Stomach (tissue), 4 donors: ENCODE measurements at regions not wholly inside any gene's neighbourhood (a gene's known extent, or its start where the extent isn't known, plus 50 kb on each side); places are given as distances from the start of the nearest gene placed in this dataset.

Experiments used
- CTCF ChIP-seq, 7 experiments: fragments of 450-650 bp in 4 of 7; fragments of 200-600 bp in 3 of 7; sonication (generic) in 3 of 7; IDR thresholded peaks; one replicate each; pipeline ENCODE4 v1.5.1; 2016 to 2019; ENCODE audit warnings: antibody characterized with exemption in 7 of 7, control low read depth in 2 of 7, mild to moderate bottlenecking in 1 of 7
- POLR2A ChIP-seq, 4 donors: fragments of 450-650 bp; IDR thresholded peaks; one replicate each; pipeline ENCODE4 v1.6.1; 2016; ENCODE audit warnings: antibody characterized with exemption in 4 of 4, control low read depth in 2 of 4, mild to moderate bottlenecking in 1 of 4, moderate library complexity in 1 of 4
- POLR2AphosphoS5 ChIP-seq, 3 donors: sonication (generic); formaldehyde crosslinking; IDR thresholded peaks; one replicate each; pipeline ENCODE4 v1.6.1; 2016; ENCODE audit warnings: antibody characterized with exemption in 3 of 3

- no peak for TF ChIP-seq POLR2A (IDR thresholded peaks at IDR 0.05)
- TF ChIP-seq POLR2AphosphoS5 (IDR thresholded peaks at IDR 0.05), result no peak
- no peak for TF ChIP-seq CTCF (IDR thresholded peaks at IDR 0.05)
Measured at GRCh38 chr10:44843484-44843883, 67.7 kb upstream of the TMEM72 start.
